ENCODE measurements at regions not wholly inside any gene's neighbourhood (a gene's known extent, or its start where the extent isn't known, plus 50 kb on each side); places are given as distances from the start of the nearest gene placed in this dataset.

DNA sequence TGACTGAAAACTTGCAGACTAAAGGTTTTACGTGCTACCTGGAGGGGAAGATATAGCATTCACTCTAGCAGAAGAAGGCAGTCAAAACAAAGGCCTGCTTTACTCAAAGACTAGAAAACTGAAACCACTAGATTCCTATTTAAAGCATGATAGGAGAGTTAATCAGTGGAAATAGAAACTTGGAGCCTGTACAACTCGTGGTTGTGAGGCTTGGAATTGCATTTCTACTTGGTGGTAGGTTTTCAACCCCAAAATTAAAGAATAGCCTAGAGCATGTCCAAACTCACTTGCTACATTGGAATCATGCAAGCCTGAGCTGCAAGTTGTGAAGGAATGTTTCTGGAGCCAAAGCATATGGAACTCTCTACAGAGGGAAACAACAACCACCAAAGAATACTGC is 1526.4 kb upstream of the NUDT12 start:
- no peak for TF ChIP-seq EZH2phosphoT487 (IDR thresholded peaks at IDR 0.05; ENCODE audit: borderline replicate concordance, low read depth)
- TF ChIP-seq, protein P1, sequence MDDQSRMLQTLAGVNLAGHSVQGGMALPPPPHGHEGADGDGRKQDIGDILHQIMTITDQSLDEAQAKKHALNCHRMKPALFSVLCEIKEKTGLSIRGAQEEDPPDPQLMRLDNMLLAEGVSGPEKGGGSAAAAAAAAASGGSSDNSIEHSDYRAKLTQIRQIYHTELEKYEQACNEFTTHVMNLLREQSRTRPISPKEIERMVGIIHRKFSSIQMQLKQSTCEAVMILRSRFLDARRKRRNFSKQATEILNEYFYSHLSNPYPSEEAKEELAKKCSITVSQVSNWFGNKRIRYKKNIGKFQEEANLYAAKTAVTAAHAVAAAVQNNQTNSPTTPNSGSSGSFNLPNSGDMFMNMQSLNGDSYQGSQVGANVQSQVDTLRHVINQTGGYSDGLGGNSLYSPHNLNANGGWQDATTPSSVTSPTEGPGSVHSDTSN (IDR thresholded peaks at IDR 0.05), result no peak
- TF ChIP-seq, protein P2, sequence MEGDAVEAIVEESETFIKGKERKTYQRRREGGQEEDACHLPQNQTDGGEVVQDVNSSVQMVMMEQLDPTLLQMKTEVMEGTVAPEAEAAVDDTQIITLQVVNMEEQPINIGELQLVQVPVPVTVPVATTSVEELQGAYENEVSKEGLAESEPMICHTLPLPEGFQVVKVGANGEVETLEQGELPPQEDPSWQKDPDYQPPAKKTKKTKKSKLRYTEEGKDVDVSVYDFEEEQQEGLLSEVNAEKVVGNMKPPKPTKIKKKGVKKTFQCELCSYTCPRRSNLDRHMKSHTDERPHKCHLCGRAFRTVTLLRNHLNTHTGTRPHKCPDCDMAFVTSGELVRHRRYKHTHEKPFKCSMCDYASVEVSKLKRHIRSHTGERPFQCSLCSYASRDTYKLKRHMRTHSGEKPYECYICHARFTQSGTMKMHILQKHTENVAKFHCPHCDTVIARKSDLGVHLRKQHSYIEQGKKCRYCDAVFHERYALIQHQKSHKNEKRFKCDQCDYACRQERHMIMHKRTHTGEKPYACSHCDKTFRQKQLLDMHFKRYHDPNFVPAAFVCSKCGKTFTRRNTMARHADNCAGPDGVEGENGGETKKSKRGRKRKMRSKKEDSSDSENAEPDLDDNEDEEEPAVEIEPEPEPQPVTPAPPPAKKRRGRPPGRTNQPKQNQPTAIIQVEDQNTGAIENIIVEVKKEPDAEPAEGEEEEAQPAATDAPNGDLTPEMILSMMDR (IDR thresholded peaks at IDR 0.05), result no peak
